ENCODE measurements at regions not wholly inside any gene's neighbourhood (a gene's known extent, or its start where the extent isn't known, plus 50 kb on each side); places are given as distances from the start of the nearest gene placed in this dataset.
A peak's percentile ranks its signal among the peaks of the same experiment; 100 is the strongest.

GRCh38 chr2:136439064-136439676 lies 321.2 kb upstream of the CXCR4 start:
- no peak overlapping the region for H3K4me3 ChIP-seq (ENCODE audit: low read length)
- no peak for TF ChIP-seq CTCF (IDR thresholded peaks at IDR 0.05; ENCODE audit: insufficient read depth, low read depth, low read length, missing control alignments)
- DNase-seq (ENCODE audit: low read depth): no peak

- no peak for DNase-seq (ENCODE audit: low read depth)
- TF ChIP-seq CTCF (IDR thresholded peaks at IDR 0.05; ENCODE audit: insufficient read depth, low read depth, low read length, missing control alignments): no peak
- no peak overlapping the region for H3K4me3 ChIP-seq (ENCODE audit: low read length)
These were observed 319.5 kb upstream of the CXCR4 start for GRCh38 chr2:136437461-136437860.

GRCh38 chr2:136436936-136437335 lies 319.0 kb upstream of the CXCR4 start:
- no peak overlapping the region for H3K4me3 ChIP-seq (ENCODE audit: low read length)
- DNase-seq (ENCODE audit: low read depth): no peak
- TF ChIP-seq CTCF (IDR thresholded peaks at IDR 0.05; ENCODE audit: insufficient read depth, low read depth, low read length, missing control alignments): no peak

- H3K4me3 ChIP-seq (ENCODE audit: low read length): no peak overlapping the region
- no peak for DNase-seq (ENCODE audit: low read depth)
- TF ChIP-seq CTCF (IDR thresholded peaks at IDR 0.05; ENCODE audit: insufficient read depth, low read depth, low read length, missing control alignments): no peak
These were observed 316.3 kb upstream of the CXCR4 start for GRCh38 chr2:136434251-136434715.

- no peak overlapping the region for H3K4me3 ChIP-seq (ENCODE audit: low read length)
- no peak for DNase-seq (ENCODE audit: low read depth)
- TF ChIP-seq CTCF (IDR thresholded peaks at IDR 0.05; ENCODE audit: insufficient read depth, low read depth, low read length, missing control alignments): no peak
These were observed 315.3 kb upstream of the CXCR4 start for GRCh38 chr2:136433261-136433660.

- no peak for DNase-seq (ENCODE audit: low read depth)
- TF ChIP-seq CTCF (IDR thresholded peaks at IDR 0.05; ENCODE audit: insufficient read depth, low read depth, low read length, missing control alignments): no peak
- H3K4me3 ChIP-seq (ENCODE audit: low read length): no peak overlapping the region
These were observed 306.2 kb upstream of the CXCR4 start for GRCh38 chr2:136424112-136424511.

- H3K4me3 ChIP-seq (ENCODE audit: low read length): peak overlapping the region; percentile 46
- peak; percentile 80 for TF ChIP-seq CTCF (IDR thresholded peaks at IDR 0.05; ENCODE audit: insufficient read depth, low read depth, low read length, missing control alignments)
- DNase-seq (ENCODE audit: low read depth): peak; percentile 68
These were observed 305.6 kb upstream of the CXCR4 start for GRCh38 chr2:136423516-136423996.

Data from epithelial cell of esophagus (primary cell).